Natural killer cell treated with Interleukin-12 subunit alpha and Interleukin-12 subunit beta and Interleukin-15 and Interleukin-18, amount 100 ng/mL, for 72 hours (primary cell): ENCODE measurements at regions not wholly inside any gene's neighbourhood (a gene's known extent, or its start where the extent isn't known, plus 50 kb on each side); places are given as distances from the start of the nearest gene placed in this dataset.

ENCODE experiments used
- ATAC-seq, 2 donors: fragments of 150-1000 bp; cut with Tn5 transposase in 1 of 2; sonication (Bioruptor Pico), chemical (Tn5 transposase) in 1 of 2; 2 replicates each; pipeline ENCODE4 v1.10.0; 2021
- DNase-seq: peaks from one replicate; pipeline ENCODE4 v3.0.0; 2022; ENCODE audit warnings: low spot score
- H3K27ac Mint-ChIP-seq, 2 donors: 1 replicate in 1 of 2; 2 replicates in 1 of 2; pipeline ENCODE4 v1.8.0; 2022; ENCODE audit warnings: mixed read lengths in 2 of 2, mild to moderate bottlenecking in 1 of 2, moderate library complexity in 1 of 2
- H3K27me3 Mint-ChIP-seq, 2 donors: 1 replicate in 1 of 2; 2 replicates in 1 of 2; pipeline ENCODE4 v1.8.0; 2022; ENCODE audit warnings: mixed read lengths in 2 of 2
- H3K36me3 Mint-ChIP-seq: one replicate; pipeline ENCODE4 v1.8.0; 2022; ENCODE audit warnings: mixed read lengths
- H3K4me1 Mint-ChIP-seq, 2 donors: 1 replicate in 1 of 2; 2 replicates in 1 of 2; pipeline ENCODE4 v1.8.0; 2022; ENCODE audit warnings: low read depth in 2 of 2, mixed read lengths in 2 of 2, mild to moderate bottlenecking in 1 of 2
- H3K4me3 Mint-ChIP-seq: one replicate; pipeline ENCODE4 v1.8.0; 2022; ENCODE audit warnings: mixed read lengths
- H3K9me3 Mint-ChIP-seq: 2 replicates; pipeline ENCODE4 v1.8.0; 2022; ENCODE audit warnings: mixed read lengths

- H3K36me3 Mint-ChIP-seq, result no peaks in the 10 kb centered on the region
Measured at GRCh38 chr3:70824773-70825172, 512.3 kb upstream of the MDFIC2 start.

GRCh38 chr3:70824078-70824477 lies 511.6 kb upstream of the MDFIC2 start:
- Mint-ChIP-seq H3K9me3 (no peaks in the 10 kb centered on the region), H3K27ac (no peak overlapping the region), H3K36me3 (no peaks in the 10 kb centered on the region), H3K4me1 (no peaks in the 10 kb centered on the region), H3K4me3 (no peak overlapping the region), H3K27me3 (peaks cover 0 to 6% of the 10 kb centered on the region in 2 donors)
- ATAC-seq, result no peak
- DNase-seq, result no peak

More at GRCh38 chr3:70824773-70825172, 512.3 kb upstream of the MDFIC2 start:
- H3K27me3 Mint-ChIP-seq, result peaks cover 0 to 6% of the 10 kb centered on the region in 2 donors
- DNase-seq (no peak), ATAC-seq (no peak)
- no peaks in the 10 kb centered on the region for H3K4me1 Mint-ChIP-seq
- H3K27ac Mint-ChIP-seq, result no peak overlapping the region
- no peak overlapping the region for H3K4me3 Mint-ChIP-seq
- H3K9me3 Mint-ChIP-seq, result no peaks in the 10 kb centered on the region

GRCh38 chr3:70823622-70824021 lies 511.2 kb upstream of the MDFIC2 start:
- DNase-seq, result no peak
- no peaks in the 10 kb centered on the region for H3K36me3 Mint-ChIP-seq
- H3K9me3 Mint-ChIP-seq, result no peaks in the 10 kb centered on the region
- no peak overlapping the region for H3K27ac Mint-ChIP-seq
- peaks cover 0 to 6% of the 10 kb centered on the region in 2 donors for H3K27me3 Mint-ChIP-seq
- H3K4me1 Mint-ChIP-seq, result no peaks in the 10 kb centered on the region
- no peak overlapping the region for H3K4me3 Mint-ChIP-seq
- no peak for ATAC-seq

GRCh38 chr3:70822669-70823068 lies 510.2 kb upstream of the MDFIC2 start:
- no peak for ATAC-seq
- Mint-ChIP-seq H3K27me3 (peaks cover 5 to 6% of the 10 kb centered on the region in 2 donors), H3K4me3 (no peak overlapping the region), H3K9me3 (no peaks in the 10 kb centered on the region), H3K27ac (no peak overlapping the region), H3K4me1 (no peaks in the 10 kb centered on the region), H3K36me3 (no peaks in the 10 kb centered on the region)
- DNase-seq, result no peak

GRCh38 chr3:70821602-70822001 lies 509.2 kb upstream of the MDFIC2 start:
- H3K27me3 Mint-ChIP-seq, result peaks cover 6 to 7% of the 10 kb centered on the region in 2 donors
- H3K9me3 Mint-ChIP-seq, result no peaks in the 10 kb centered on the region
- DNase-seq (no peak), ATAC-seq (no peak)
- no peak overlapping the region for H3K27ac Mint-ChIP-seq
- H3K4me3 Mint-ChIP-seq, result no peak overlapping the region
- no peaks in the 10 kb centered on the region for H3K4me1 Mint-ChIP-seq
- peaks cover 6% of the 10 kb centered on the region for H3K36me3 Mint-ChIP-seq

GRCh38 chr3:70820397-70820796 lies 508.0 kb upstream of the MDFIC2 start:
- Mint-ChIP-seq H3K27me3 (peaks cover 6% of the 10 kb centered on the region in 2 donors), H3K36me3 (peaks cover 7% of the 10 kb centered on the region), H3K4me1 (no peaks in the 10 kb centered on the region), H3K4me3 (no peak overlapping the region), H3K9me3 (no peaks in the 10 kb centered on the region), H3K27ac (no peak overlapping the region)
- ATAC-seq, result no peak
- DNase-seq, result no peak

GRCh38 chr3:70818145-70818544 lies 505.7 kb upstream of the MDFIC2 start:
- Mint-ChIP-seq H3K4me1 (no peaks in the 10 kb centered on the region), H3K27me3 (peaks cover 3 to 6% of the 10 kb centered on the region in 2 donors), H3K27ac (no peak overlapping the region), H3K9me3 (no peaks in the 10 kb centered on the region), H3K4me3 (no peak overlapping the region), H3K36me3 (peaks cover 7% of the 10 kb centered on the region)
- ATAC-seq, result no peak
- no peak for DNase-seq

- Mint-ChIP-seq H3K9me3 (no peaks in the 10 kb centered on the region), H3K27ac (no peak overlapping the region), H3K27me3 (peaks cover 3 to 14% of the 10 kb centered on the region in 2 donors), H3K4me1 (no peaks in the 10 kb centered on the region), H3K4me3 (no peak overlapping the region), H3K36me3 (peaks cover 7% of the 10 kb centered on the region)
- DNase-seq (no peak), ATAC-seq (no peak)
Measured at GRCh38 chr3:70816346-70816745, 503.9 kb upstream of the MDFIC2 start.

- H3K4me1 Mint-ChIP-seq, result no peaks in the 10 kb centered on the region
- H3K4me3 Mint-ChIP-seq, result no peak overlapping the region
- no peaks in the 10 kb centered on the region for H3K9me3 Mint-ChIP-seq
- ATAC-seq (no peak), DNase-seq (no peak)
- peaks cover 7% of the 10 kb centered on the region for H3K36me3 Mint-ChIP-seq
- no peak overlapping the region for H3K27ac Mint-ChIP-seq
- H3K27me3 Mint-ChIP-seq, result peaks cover 3 to 18% of the 10 kb centered on the region in 2 donors
Measured at GRCh38 chr3:70815817-70816216, 503.4 kb upstream of the MDFIC2 start.

- Mint-ChIP-seq H3K4me3 (no peak overlapping the region), H3K27me3 (peaks cover 3 to 18% of the 10 kb centered on the region in 2 donors), H3K4me1 (no peaks in the 10 kb centered on the region), H3K27ac (no peak overlapping the region), H3K9me3 (no peaks in the 10 kb centered on the region), H3K36me3 (peaks cover 7% of the 10 kb centered on the region)
- no peak for ATAC-seq
- DNase-seq, result no peak
Measured at GRCh38 chr3:70813311-70813710, 500.9 kb upstream of the MDFIC2 start.

GRCh38 chr3:70811880-70812279 lies 499.4 kb upstream of the MDFIC2 start:
- Mint-ChIP-seq H3K36me3 (peaks cover 4% of the 10 kb centered on the region), H3K27me3 (peaks cover 3 to 19% of the 10 kb centered on the region in 2 donors), H3K9me3 (no peaks in the 10 kb centered on the region), H3K27ac (no peak overlapping the region), H3K4me1 (no peaks in the 10 kb centered on the region), H3K4me3 (no peak overlapping the region)
- ATAC-seq, result no peak
- DNase-seq, result no peak

- ATAC-seq (no peak), DNase-seq (no peak)
- Mint-ChIP-seq H3K4me1 (no peaks in the 10 kb centered on the region), H3K9me3 (no peaks in the 10 kb centered on the region), H3K27ac (no peak overlapping the region), H3K4me3 (no peak overlapping the region), H3K36me3 (no peaks in the 10 kb centered on the region), H3K27me3 (peaks cover 12 to 34% of the 10 kb centered on the region in 2 donors)
Measured at GRCh38 chr3:70808881-70809280, 496.4 kb upstream of the MDFIC2 start.

GRCh38 chr3:70806556-70806955 lies 494.1 kb upstream of the MDFIC2 start:
- Mint-ChIP-seq H3K27ac (no peak overlapping the region), H3K9me3 (no peaks in the 10 kb centered on the region), H3K27me3 (peaks cover 15 to 28% of the 10 kb centered on the region in 2 donors), H3K4me3 (no peak overlapping the region), H3K4me1 (no peaks in the 10 kb centered on the region), H3K36me3 (no peaks in the 10 kb centered on the region)
- DNase-seq (no peak), ATAC-seq (no peak)

- H3K4me1 Mint-ChIP-seq, result no peaks in the 10 kb centered on the region
Measured at GRCh38 chr3:70806021-70806420, 493.6 kb upstream of the MDFIC2 start.

More at GRCh38 chr3:70806021-70806420, 493.6 kb upstream of the MDFIC2 start:
- Mint-ChIP-seq H3K27me3 (peaks cover 16 to 26% of the 10 kb centered on the region in 2 donors), H3K9me3 (no peaks in the 10 kb centered on the region), H3K4me3 (no peak overlapping the region), H3K27ac (no peak overlapping the region), H3K36me3 (no peaks in the 10 kb centered on the region)
- no peak for ATAC-seq
- no peak for DNase-seq
